ENCODE measurements at regions not wholly inside any gene's neighbourhood (a gene's known extent, or its start where the extent isn't known, plus 50 kb on each side); places are given as distances from the start of the nearest gene placed in this dataset.
"Not testable (repeated sequence)": the region's sequence is repeated elsewhere in the genome, so short reads cannot be mapped to it uniquely, and the experiment has no call there.

DNA sequence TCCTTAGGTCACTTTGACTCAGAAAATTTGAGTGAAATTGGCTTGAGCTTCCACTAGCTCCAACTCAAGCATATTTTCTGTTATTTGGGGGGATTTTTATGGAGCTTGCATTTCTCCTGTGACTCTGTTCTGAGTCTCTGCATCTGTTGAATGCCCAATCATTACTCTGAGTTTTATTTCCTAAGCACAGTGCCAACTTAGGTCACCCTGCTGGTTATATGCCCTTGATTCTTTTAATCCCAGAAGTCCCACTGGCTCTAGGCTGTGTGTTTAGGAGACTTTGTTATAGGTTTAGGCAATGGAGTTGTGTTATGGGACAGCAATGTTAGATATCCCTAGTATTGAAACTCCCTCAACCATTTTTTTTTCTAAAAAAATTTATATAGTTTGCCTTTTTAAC lies 198.2 kb upstream of the DTNA start:
- intact Hi-C loops (cut with DNase I), result no loop called here
- peak in 2 of 4 donors; percentile 27 to 39 for ATAC-seq
- H3K27ac ChIP-seq, result no peak overlapping the region
- no peaks in the 10 kb centered on the region for H3K9me3 ChIP-seq
- DNase-seq, result no peak
- TF ChIP-seq, protein P1, sequence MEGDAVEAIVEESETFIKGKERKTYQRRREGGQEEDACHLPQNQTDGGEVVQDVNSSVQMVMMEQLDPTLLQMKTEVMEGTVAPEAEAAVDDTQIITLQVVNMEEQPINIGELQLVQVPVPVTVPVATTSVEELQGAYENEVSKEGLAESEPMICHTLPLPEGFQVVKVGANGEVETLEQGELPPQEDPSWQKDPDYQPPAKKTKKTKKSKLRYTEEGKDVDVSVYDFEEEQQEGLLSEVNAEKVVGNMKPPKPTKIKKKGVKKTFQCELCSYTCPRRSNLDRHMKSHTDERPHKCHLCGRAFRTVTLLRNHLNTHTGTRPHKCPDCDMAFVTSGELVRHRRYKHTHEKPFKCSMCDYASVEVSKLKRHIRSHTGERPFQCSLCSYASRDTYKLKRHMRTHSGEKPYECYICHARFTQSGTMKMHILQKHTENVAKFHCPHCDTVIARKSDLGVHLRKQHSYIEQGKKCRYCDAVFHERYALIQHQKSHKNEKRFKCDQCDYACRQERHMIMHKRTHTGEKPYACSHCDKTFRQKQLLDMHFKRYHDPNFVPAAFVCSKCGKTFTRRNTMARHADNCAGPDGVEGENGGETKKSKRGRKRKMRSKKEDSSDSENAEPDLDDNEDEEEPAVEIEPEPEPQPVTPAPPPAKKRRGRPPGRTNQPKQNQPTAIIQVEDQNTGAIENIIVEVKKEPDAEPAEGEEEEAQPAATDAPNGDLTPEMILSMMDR (IDR thresholded peaks at IDR 0.05), result no peak
- H3K36me3 ChIP-seq (ENCODE audit: insufficient read depth in 1 of 2, low read depth in 1 of 2), result no peaks in the 10 kb centered on the region
- H3K4me1 ChIP-seq, result peaks cover 45% of the 10 kb centered on the region
- H3K27me3 ChIP-seq (ENCODE audit: insufficient read depth in 3 of 3, low read length in 2 of 3), result no peaks in the 10 kb centered on the region
- H3K4me3 ChIP-seq, result no peak overlapping the region

DNA sequence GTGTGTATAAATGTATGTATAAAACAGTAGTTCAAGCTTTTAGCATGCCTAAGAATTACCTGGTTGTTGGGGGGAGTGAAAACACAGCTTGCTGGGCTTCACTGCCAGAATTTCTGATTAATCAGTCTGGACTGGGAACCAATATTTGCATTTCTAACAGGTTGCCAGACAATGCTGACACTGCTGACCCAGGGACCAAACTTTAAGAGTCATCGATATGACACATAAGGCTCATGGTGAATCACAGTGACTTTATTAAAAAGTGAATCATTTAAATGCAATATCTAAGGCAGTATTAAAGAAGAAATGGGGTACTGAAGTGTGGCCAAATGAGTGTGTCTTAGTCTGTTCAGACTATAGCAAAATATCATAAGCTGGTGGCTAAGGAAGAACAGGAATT lies 195.9 kb upstream of the DTNA start:
- H3K4me3 ChIP-seq, result no peak overlapping the region
- 89 to 93% (median 89%) methylated on average over 1 of the region's 1 CpG for WGBS, 3 donors
- no peaks in the 10 kb centered on the region for H3K27me3 ChIP-seq (ENCODE audit: insufficient read depth in 3 of 3, low read length in 2 of 3)
- H3K4me1 ChIP-seq, result peaks cover 37% of the 10 kb centered on the region
- intact Hi-C loops (cut with DNase I), result no loop called here
- H3K9me3 ChIP-seq, result no peaks in the 10 kb centered on the region
- no peak overlapping the region for H3K27ac ChIP-seq
- TF ChIP-seq, protein P1 (IDR thresholded peaks at IDR 0.05), result no peak
- no peaks in the 10 kb centered on the region for H3K36me3 ChIP-seq (ENCODE audit: insufficient read depth in 1 of 2, low read depth in 1 of 2)
- DNase-seq, result no peak
- ATAC-seq, result peak; percentile 51 to 76 (median 71)

DNA sequence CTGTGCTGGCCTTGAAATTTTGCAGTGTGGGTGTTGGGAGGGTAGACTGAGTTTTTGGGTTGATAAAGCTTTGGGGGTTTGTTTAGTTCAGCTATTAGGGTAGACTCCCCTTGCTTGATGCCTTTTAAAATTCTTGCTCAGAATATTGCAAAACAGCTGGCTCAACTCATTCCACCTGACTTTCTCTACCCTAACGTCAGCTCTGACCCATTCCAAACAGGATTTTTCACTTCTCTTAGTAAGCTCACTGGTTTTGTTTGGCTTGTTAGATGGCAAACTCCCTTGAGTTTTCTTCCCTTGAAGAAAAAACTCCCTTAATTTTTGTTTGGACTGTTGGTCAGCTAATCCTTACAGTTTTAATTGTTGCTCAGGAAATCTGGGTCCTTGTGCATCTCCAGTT lies 195.1 kb upstream of the DTNA start:
- no peak overlapping the region for H3K27ac ChIP-seq
- TF ChIP-seq, protein P1 (IDR thresholded peaks at IDR 0.05), result no peak
- no peaks in the 10 kb centered on the region for H3K27me3 ChIP-seq (ENCODE audit: insufficient read depth in 3 of 3, low read length in 2 of 3)
- H3K4me3 ChIP-seq, result no peak overlapping the region
- ATAC-seq (no peak), DNase-seq (no peak)
- H3K9me3 ChIP-seq, result no peaks in the 10 kb centered on the region
- 31 to 43% (median 34%) methylated on average over 1 of the region's 1 CpG for WGBS, 3 donors
- peaks cover 31% of the 10 kb centered on the region for H3K4me1 ChIP-seq
- no peaks in the 10 kb centered on the region for H3K36me3 ChIP-seq (ENCODE audit: insufficient read depth in 1 of 2, low read depth in 1 of 2)
- intact Hi-C loops (cut with DNase I), result no loop called here

DNA sequence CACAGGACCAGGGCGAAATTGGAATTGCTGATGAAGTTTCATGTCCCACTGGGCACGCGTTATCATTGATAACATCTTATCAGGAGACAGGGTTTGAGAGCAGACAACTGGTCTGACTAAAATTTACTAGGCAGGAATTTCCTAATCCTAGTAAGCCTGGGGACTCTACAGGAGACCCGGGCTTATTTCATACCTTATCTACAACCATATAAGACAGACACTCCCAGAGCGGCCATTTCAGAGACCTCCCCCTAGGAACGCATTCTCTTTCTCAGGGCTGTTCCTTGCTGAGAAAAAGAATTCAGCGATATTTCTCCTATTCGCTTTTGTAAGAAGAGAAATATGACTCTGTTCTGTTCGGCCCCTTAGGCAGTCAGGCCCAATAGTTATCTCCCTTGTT lies 193.7 kb upstream of the DTNA start:
- peaks cover 23% of the 10 kb centered on the region for H3K4me1 ChIP-seq
- H3K27me3 ChIP-seq (ENCODE audit: insufficient read depth in 3 of 3, low read length in 2 of 3); H3K27ac ChIP-seq; H3K36me3 ChIP-seq (ENCODE audit: insufficient read depth in 1 of 2, low read depth in 1 of 2); ATAC-seq; H3K4me3 ChIP-seq; H3K9me3 ChIP-seq; DNase-seq; intact Hi-C loops (cut with DNase I): not testable (repeated sequence)
- 84 to 90% (median 88%) methylated on average over 9 of the region's 9 CpGs for WGBS, 3 donors

DNA sequence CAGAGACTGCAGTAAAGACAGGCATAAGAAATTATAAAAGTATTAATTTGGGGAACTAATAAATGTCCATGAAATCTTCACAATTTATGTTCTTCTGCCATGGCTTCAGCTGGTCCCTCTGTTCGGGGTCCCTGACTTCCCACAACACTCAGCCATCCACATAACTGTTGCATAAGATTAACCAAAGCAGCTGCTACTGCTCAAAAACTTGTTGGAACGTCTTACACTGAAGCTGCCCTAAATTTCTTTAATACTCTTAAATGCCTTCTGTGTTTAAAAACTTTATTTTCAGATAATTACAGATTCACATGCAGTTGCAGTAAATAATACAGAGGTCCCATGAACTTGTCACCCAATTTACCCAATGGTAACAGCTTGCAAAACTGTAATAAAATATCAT lies 193.1 kb upstream of the DTNA start:
- H3K9me3 ChIP-seq; H3K4me3 ChIP-seq; H3K27ac ChIP-seq; H3K27me3 ChIP-seq (ENCODE audit: insufficient read depth in 3 of 3, low read length in 2 of 3); intact Hi-C loops (cut with DNase I); DNase-seq; H3K36me3 ChIP-seq (ENCODE audit: insufficient read depth in 1 of 2, low read depth in 1 of 2); ATAC-seq: not testable (repeated sequence)
- H3K4me1 ChIP-seq, result peaks cover 20% of the 10 kb centered on the region
- 58 to 76% (median 61%) methylated on average over 2 of the region's 2 CpGs for WGBS, 3 donors

DNA sequence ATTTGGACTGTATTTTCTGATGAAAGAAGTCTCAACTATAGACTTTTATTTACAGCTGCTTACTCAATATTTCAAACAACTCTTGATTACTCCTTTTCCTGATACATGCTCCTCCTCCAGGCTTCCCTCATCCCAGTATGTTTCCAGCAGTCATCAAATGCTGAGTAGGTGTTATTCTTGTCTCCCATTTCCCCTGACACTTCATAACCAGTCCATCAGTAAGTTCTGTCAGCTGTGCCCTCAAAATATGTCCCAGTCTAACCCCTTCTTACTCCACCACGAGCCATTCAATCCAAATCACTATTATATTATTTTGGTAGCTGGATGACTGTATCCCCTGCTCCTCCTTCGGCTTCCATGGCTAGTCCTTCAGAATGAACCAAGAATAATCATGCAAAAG lies 189.1 kb upstream of the DTNA start:
- intact Hi-C loops (cut with DNase I), result no loop called here
- H3K9me3 ChIP-seq, result no peaks in the 10 kb centered on the region
- 46 to 67% (median 47%) methylated on average over 2 of the region's 2 CpGs for WGBS, 3 donors
- ATAC-seq (peak; percentile 21 to 69 (median 38)), DNase-seq (no peak)
- no peak overlapping the region for H3K4me3 ChIP-seq
- H3K27ac ChIP-seq, result no peak overlapping the region
- H3K4me1 ChIP-seq, result peaks cover 23% of the 10 kb centered on the region
- H3K36me3 ChIP-seq (ENCODE audit: insufficient read depth in 1 of 2, low read depth in 1 of 2), result no peaks in the 10 kb centered on the region
- no peaks in the 10 kb centered on the region for H3K27me3 ChIP-seq (ENCODE audit: insufficient read depth in 3 of 3, low read length in 2 of 3)
- TF ChIP-seq, protein P1 (IDR thresholded peaks at IDR 0.05), result no peak

Measured in psoas muscle (tissue), 7 donors.